Duodenal mucosa (tissue), 2 donors: ENCODE measurements at regions not wholly inside any gene's neighbourhood (a gene's known extent, or its start where the extent isn't known, plus 50 kb on each side); places are given as distances from the start of the nearest gene placed in this dataset.
"Not testable (repeated sequence)": the region's sequence is repeated elsewhere in the genome, so short reads cannot be mapped to it uniquely, and the experiment has no call there.

Source experiments
- H3K27ac ChIP-seq: one replicate; pipeline ENCODE4 v1.7.0; 2013; ENCODE audit warnings: low read depth, low read length
- H3K27me3 ChIP-seq, 2 donors: one replicate each; pipeline ENCODE4 v1.7.0; 2013; ENCODE audit warnings: low read length in 2 of 2, control low read depth in 1 of 2; ENCODE audit not compliant: insufficient read depth in 2 of 2, control insufficient read depth in 1 of 2
- H3K36me3 ChIP-seq, 2 donors: one replicate each; pipeline ENCODE4 v1.7.0; 2013; ENCODE audit warnings: low read length in 2 of 2, control low read depth in 1 of 2; ENCODE audit not compliant: insufficient read depth in 2 of 2, control insufficient read depth in 1 of 2
- H3K4me1 ChIP-seq, 2 donors: one replicate each; pipeline ENCODE4 v1.7.0; 2013; ENCODE audit warnings: low read length in 2 of 2, control low read depth in 1 of 2; ENCODE audit not compliant: insufficient read depth in 2 of 2, control insufficient read depth in 1 of 2
- H3K4me3 ChIP-seq, 2 donors: one replicate each; pipeline ENCODE4 v1.7.0; 2013; ENCODE audit warnings: low read length in 2 of 2, low read depth in 1 of 2
- H3K9ac ChIP-seq, 2 donors: one replicate each; pipeline ENCODE4 v1.7.0; 2013; ENCODE audit warnings: low read length in 2 of 2, low read depth in 1 of 2
- H3K9me3 ChIP-seq, 2 donors: one replicate each; pipeline ENCODE4 v1.7.0; 2013; ENCODE audit warnings: low read length in 2 of 2, control low read depth in 1 of 2; ENCODE audit not compliant: control insufficient read depth in 1 of 2

DNA sequence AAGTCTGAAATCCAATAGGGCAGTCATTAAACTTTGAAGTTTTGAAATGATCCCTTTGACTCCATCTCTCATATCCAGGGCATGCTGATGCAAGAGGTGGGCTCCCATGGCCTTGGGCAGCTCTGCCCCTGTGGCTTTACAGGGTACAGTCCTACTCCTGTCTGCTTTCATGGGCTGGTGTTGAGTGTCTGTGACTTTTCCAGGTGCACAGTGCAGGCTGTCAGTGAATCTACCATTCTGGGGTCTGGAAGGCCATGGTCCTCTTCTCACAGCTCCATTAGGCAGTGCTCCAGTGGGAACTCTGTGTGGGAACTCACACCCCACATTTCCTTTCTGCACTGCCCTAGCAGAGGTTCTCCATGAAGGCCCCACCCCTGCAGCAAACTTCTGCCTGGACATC lies 435.4 kb upstream of the C16orf82 start:
- peaks cover 3 to 13% of the 10 kb centered on the region in 2 donors for H3K9me3 ChIP-seq
- not testable (repeated sequence) for H3K27me3 ChIP-seq, H3K4me3 ChIP-seq, H3K4me1 ChIP-seq, H3K9ac ChIP-seq, H3K27ac ChIP-seq, H3K36me3 ChIP-seq

DNA sequence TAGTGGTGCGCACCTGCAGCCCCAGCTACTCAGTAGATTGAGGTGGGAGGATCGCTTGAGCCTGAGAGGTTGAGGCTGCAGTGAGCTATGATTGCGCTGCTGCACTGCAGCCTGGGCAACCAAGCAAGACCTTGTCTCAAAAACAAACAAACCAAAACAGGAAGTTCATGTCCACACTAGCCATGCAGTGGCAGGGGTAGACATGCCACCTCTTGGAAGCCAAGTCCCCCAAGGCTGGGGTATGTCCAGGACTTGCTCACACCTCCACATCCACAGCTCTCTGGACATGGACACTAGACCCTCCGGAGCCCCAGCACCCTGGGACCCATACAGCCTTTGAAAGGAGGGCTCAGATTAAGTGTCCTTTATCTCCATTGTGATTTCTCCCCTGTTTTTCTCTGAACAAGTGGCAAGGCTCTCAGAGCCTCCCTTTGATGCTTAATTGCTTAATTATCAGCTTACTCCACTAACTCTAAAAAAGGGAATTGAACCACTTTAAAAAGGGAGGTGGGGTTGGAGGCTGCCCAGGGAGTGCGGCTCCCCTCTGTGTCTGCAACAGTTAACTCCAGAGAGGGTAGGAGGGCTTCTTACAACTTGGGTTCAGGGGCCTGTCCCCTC lies 424.6 kb upstream of the C16orf82 start:
- Histone ChIP-seq H3K4me1 (no peaks in the 10 kb centered on the region), H3K9me3 (no peaks in the 10 kb centered on the region), H3K27ac (no peak overlapping the region), H3K9ac (no peak overlapping the region), H3K27me3 (no peaks in the 10 kb centered on the region), H3K4me3 (no peak overlapping the region), H3K36me3 (no peaks in the 10 kb centered on the region)

DNA sequence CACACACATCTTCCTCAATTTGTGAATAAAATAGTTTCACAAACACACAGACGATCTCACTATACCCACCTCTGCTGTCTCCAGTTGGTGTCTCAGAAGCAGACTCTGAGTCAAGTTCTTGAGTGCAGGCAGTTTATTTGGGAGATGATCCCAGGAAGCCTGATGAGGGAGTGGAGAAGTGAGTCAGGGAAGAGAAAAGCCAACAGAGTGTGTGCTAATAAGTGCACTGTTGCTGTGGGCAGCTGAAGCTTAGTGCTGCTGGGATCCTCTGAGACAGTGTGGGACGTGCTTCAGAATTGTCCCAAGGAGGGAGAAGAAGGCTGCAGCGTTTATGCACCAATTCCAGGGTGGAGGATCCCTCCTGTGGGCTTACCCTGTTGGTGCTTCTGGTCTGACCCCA lies 423.2 kb upstream of the C16orf82 start:
- no peak overlapping the region for H3K27ac ChIP-seq

DNA sequence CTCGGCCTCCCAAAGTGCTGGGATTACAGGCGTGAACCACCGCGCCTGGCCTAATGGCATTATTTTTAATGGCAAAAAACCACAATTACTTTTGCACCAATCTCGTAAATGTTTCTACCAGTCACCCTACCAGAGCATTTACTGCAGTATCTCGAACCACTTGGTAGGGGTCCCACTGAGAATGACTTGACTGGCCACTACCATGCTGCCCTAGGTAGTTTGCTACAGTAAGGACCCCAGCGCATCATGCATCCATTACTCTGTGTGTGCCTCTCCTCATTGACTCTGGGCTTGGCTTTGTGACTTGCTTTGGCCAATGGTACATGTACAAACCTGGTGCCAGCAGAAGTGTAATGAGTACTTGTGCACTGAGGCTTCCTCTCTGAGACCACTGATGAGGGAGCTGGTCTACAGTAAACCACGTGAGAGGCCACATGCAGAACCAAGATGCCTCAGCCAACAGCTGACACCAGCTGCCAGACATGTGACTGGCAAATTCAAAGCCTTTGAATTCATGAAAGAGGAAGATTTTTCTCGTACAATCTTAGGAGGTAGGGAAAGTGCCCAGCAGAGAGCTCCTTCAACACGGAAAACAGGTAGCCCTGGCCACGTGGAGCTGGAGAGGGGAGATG lies 421.7 kb upstream of the C16orf82 start:
- Histone ChIP-seq H3K9ac (no peak overlapping the region), H3K9me3 (no peaks in the 10 kb centered on the region), H3K4me1 (no peaks in the 10 kb centered on the region), H3K36me3 (no peaks in the 10 kb centered on the region), H3K27ac (no peak overlapping the region), H3K27me3 (no peaks in the 10 kb centered on the region), H3K4me3 (no peak overlapping the region)

More for the DNA sequence above, 423.2 kb upstream of the C16orf82 start:
- Histone ChIP-seq H3K27me3 (no peaks in the 10 kb centered on the region), H3K4me1 (no peaks in the 10 kb centered on the region), H3K9me3 (no peaks in the 10 kb centered on the region), H3K36me3 (no peaks in the 10 kb centered on the region), H3K9ac (no peak overlapping the region), H3K4me3 (no peak overlapping the region)

DNA sequence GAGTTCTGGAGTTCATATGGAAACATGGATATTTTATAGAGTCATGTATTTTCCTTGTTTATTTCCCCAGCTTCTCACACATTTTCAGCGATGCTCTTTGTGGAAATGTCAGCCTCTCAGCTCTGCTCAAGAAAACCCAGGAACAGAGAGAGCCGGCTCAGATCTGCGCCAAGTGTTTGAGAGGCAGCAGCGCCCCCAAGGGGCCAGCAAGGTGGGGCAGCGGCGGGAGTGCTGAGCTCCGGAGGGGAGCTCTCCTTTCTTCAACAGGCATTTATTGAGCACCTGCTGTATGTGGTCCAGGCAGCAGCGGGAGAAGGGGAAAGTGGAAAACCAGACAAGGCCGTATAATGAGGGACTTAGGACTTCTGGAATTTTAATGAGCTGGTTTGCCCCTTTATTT lies 421.1 kb upstream of the C16orf82 start:
- Histone ChIP-seq H3K4me3 (no peak overlapping the region), H3K4me1 (no peaks in the 10 kb centered on the region), H3K36me3 (no peaks in the 10 kb centered on the region), H3K9ac (no peak overlapping the region), H3K9me3 (no peaks in the 10 kb centered on the region), H3K27ac (no peak overlapping the region), H3K27me3 (no peaks in the 10 kb centered on the region)

DNA sequence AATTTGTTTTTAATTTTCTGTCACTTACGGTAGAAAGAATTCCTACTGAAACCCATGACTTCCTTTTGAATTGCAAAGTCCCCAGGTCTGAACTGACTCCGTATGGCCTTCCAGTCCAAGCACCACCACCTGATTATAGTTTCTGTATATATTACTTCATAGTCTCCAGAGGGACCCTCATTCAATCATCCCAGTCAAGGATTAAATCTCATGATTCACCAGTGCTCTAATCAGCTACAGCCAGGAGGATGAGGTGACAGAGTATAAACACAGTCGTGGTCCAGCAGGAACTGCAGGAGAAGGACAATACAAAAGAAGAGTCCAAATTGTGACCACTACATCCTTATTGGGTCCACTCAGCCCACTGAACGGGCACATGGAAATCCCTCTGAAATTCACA lies 418.9 kb upstream of the C16orf82 start:
- H3K36me3 ChIP-seq: no peaks in the 10 kb centered on the region
- no peak overlapping the region for H3K9ac ChIP-seq
- H3K27me3 ChIP-seq: no peaks in the 10 kb centered on the region
- H3K9me3 ChIP-seq: no peaks in the 10 kb centered on the region
- H3K27ac ChIP-seq: no peak overlapping the region
- no peaks in the 10 kb centered on the region for H3K4me1 ChIP-seq
- no peak overlapping the region for H3K4me3 ChIP-seq

DNA sequence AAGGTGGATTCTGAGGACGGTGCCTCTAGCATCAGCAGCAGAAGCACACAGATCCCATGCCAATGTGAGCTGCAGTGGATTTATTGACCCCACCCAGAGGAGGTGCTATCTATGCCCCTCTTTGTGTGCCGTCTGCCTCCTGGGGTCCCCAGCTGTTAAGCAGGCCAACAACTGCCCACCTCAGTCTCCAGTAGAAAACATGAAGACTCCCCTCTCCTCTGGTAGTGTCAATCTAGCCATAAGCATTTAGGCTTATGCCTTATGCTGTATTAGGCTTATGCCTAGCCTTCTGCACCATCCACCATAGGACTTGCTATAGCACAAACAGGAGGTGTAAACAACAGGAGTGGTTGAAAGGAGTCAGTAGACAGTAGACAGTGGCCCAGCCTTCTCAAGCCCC lies 417.9 kb upstream of the C16orf82 start:
- H3K36me3 ChIP-seq: no peaks in the 10 kb centered on the region

DNA sequence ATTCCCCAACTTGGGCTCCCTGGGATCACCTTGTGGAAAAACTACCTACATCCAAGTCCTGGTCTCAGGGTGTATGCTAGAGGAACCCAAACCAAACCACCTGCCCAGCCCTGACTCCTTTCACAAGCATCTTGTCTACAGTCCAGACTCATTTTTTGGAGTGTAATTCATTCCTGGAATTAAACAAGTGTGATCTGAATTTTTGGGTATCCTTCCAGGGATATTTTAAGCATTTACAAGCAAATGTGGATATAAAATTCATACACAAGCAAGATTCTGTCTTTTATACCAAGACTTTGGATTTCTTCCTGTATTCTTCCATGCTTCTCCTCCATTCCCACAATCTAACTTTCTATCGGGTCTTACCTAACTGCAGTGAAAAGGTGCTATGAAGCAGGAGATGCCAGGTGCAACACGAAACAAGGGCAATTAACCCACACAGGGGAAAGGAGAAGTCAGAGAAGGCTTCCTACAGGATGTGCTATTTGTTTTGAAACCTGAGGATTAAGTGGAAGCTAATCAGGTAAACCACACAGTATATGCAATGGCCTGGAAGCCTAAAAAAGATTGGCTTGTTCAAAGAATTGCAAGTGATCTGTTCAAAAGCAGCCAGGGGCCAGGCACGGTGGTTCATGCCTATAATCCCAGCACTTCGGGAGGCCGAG lies 417.2 kb upstream of the C16orf82 start:
- H3K9me3 ChIP-seq: peaks cover 0 to 2% of the 10 kb centered on the region in 2 donors
- H3K27ac ChIP-seq: no peak overlapping the region
- H3K27me3 ChIP-seq: no peaks in the 10 kb centered on the region
- H3K4me1 ChIP-seq: no peaks in the 10 kb centered on the region
- no peaks in the 10 kb centered on the region for H3K36me3 ChIP-seq
- no peak overlapping the region for H3K9ac ChIP-seq
- H3K4me3 ChIP-seq: no peak overlapping the region

More for the DNA sequence above, 417.9 kb upstream of the C16orf82 start:
- Histone ChIP-seq H3K4me3 (no peak overlapping the region), H3K9ac (no peak overlapping the region), H3K4me1 (no peaks in the 10 kb centered on the region), H3K9me3 (no peaks in the 10 kb centered on the region), H3K27ac (no peak overlapping the region), H3K27me3 (no peaks in the 10 kb centered on the region)

DNA sequence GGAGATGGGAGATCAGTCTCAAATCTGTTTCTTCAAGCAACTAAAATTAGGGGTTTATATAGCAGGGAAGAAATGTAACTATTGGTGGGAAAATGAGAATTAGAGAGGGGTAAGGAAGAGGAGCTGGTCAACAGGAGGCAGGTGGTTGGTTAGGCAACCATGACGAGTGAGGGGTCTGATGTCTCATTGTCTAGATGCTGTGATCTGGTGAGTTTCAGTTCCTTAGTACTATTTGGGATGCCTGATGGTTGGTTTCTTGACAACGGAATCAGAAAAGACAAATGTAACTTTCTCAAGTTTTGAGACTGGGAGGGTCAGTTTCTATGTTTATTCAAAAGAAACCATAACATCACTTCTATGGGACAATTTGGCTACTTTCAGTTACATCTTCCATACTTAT lies 415.3 kb upstream of the C16orf82 start:
- no peak overlapping the region for H3K27ac ChIP-seq
- no peak overlapping the region for H3K9ac ChIP-seq
- no peaks in the 10 kb centered on the region for H3K4me1 ChIP-seq
- H3K4me3 ChIP-seq: no peak overlapping the region
- H3K9me3 ChIP-seq: peaks cover 0 to 2% of the 10 kb centered on the region in 2 donors
- no peaks in the 10 kb centered on the region for H3K36me3 ChIP-seq
- no peaks in the 10 kb centered on the region for H3K27me3 ChIP-seq

DNA sequence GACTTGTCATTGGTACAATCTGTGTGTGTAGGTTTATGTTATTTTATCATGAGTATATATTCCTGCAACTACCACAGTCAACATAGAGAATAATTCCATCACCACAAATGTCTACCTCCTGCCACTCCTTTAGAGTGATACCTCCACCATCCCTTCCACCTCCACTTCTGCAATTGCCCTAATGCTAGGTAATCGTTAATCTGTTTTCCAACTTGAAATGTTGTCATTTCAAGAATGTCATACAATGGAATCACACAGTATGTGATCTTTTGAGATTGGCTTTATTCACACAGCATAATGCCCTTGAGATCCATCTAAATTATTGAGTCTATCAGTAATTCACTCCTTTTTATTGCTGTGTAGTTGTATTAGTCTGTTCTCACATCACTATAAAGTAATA lies 414.8 kb upstream of the C16orf82 start:
- no peak overlapping the region for H3K27ac ChIP-seq
- no peaks in the 10 kb centered on the region for H3K27me3 ChIP-seq
- H3K4me3 ChIP-seq: no peak overlapping the region
- H3K4me1 ChIP-seq: no peaks in the 10 kb centered on the region
- no peaks in the 10 kb centered on the region for H3K36me3 ChIP-seq
- H3K9me3 ChIP-seq: peaks cover 0 to 2% of the 10 kb centered on the region in 2 donors
- no peak overlapping the region for H3K9ac ChIP-seq
